Mucosa of descending colon (tissue), 3 donors: ENCODE measurements at regions not wholly inside any gene's neighbourhood (a gene's known extent, or its start where the extent isn't known, plus 50 kb on each side); places are given as distances from the start of the nearest gene placed in this dataset.

Source experiments
- ATAC-seq: fragments of 200-7000 bp; cut with Tn5 transposase; one replicate; pipeline ENCODE4 v1.9.1; 2020; ENCODE audit warnings: mild to moderate bottlenecking, moderate library complexity
- DNase-seq, 3 donors: peaks; one replicate each; pipeline ENCODE4 v3.0.0-alpha.2; 2020
- H3K36me3 ChIP-seq: fragments of 200-600 bp; one replicate; pipeline ENCODE4 v1.8.0; 2021; ENCODE audit warnings: low read depth, mild to moderate bottlenecking
- H3K4me1 ChIP-seq: fragments of 200-600 bp; one replicate; pipeline ENCODE4 v1.8.0; 2021; ENCODE audit warnings: low read depth, mild to moderate bottlenecking
- H3K4me3 ChIP-seq: fragments of 200-600 bp; one replicate; pipeline ENCODE4 v1.8.0; 2021; ENCODE audit warnings: mild to moderate bottlenecking
- H3K9me3 ChIP-seq: fragments of 200-600 bp; one replicate; pipeline ENCODE4 v1.8.0; 2021; ENCODE audit warnings: mild to moderate bottlenecking
- intact Hi-C, 2 donors: fragments of 100-400 bp; cut with DNase I in 1 of 2; cut with micrococcal nuclease in 1 of 2; formaldehyde crosslinking; loops; one replicate each; pipeline versions ENCODE4 v1.11.0 to v1.11.1; 2022; cut with DNase I, micrococcal nuclease
- TF ChIP-seq, protein P1 (sequence below): fragments of 200-600 bp; IDR thresholded peaks from one replicate; pipeline ENCODE4 v1.8.0; 2022; ENCODE audit warnings: antibody characterized with exemption, mild to moderate bottlenecking
- donor health status: DM: no; HTN: no; CAD: no; lungs with moderate emphysema.
- donor health status: DM: no; HTN: no; CAD: no.
- donor health status: DM: no; HTN: yes; CAD: no.

DNA sequence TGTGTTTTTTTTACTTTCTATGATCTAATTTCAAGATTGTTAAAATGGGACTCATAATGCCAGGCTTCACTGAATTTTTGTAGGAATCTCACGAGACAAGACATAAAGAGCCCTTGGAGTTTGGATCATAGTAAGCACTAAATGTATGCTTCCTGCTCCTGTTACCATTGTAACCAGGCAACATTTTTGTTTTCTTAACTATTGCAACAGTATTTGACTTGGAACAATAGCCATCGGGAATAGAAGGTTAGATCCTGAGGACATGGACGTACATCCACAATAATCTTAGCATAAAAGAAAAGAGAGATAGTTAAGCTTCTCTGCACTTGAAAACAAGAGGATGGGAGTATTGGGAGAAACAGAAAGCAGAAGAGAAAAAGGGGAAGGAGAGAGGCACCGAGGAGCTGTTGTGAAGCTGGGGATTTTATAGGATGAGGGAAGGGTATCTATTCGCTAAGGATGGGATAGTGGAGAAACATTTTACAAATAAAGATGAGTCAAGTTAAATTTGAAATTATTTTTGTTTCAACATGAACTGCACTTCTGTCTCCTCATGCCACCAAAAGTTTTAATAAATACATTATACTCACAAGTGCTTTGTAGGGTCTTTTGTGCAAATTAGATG, 131.4 kb downstream of the TMCO5A start:
- Histone ChIP-seq H3K4me1 (peaks cover 15% of the 10 kb centered on the region), H3K9me3 (no peaks in the 10 kb centered on the region), H3K36me3 (no peaks in the 10 kb centered on the region), H3K4me3 (no peak overlapping the region)
- ATAC-seq (peak; percentile 25), DNase-seq (no peak)
- TF ChIP-seq, protein P1, sequence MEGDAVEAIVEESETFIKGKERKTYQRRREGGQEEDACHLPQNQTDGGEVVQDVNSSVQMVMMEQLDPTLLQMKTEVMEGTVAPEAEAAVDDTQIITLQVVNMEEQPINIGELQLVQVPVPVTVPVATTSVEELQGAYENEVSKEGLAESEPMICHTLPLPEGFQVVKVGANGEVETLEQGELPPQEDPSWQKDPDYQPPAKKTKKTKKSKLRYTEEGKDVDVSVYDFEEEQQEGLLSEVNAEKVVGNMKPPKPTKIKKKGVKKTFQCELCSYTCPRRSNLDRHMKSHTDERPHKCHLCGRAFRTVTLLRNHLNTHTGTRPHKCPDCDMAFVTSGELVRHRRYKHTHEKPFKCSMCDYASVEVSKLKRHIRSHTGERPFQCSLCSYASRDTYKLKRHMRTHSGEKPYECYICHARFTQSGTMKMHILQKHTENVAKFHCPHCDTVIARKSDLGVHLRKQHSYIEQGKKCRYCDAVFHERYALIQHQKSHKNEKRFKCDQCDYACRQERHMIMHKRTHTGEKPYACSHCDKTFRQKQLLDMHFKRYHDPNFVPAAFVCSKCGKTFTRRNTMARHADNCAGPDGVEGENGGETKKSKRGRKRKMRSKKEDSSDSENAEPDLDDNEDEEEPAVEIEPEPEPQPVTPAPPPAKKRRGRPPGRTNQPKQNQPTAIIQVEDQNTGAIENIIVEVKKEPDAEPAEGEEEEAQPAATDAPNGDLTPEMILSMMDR: no peak
- intact Hi-C loops: loop anchor here in 1 of 2 donors (5.0 kb wide), 1 partner anchor 186 kb away; the partner anchor contains the start of gene SPRED1

- TF ChIP-seq, protein P1: no peak
- no peak for DNase-seq
- H3K9me3 ChIP-seq: no peaks in the 10 kb centered on the region
Observed at GRCh38 chr15:38066612-38067011, 132.2 kb downstream of the TMCO5A start.

DNA sequence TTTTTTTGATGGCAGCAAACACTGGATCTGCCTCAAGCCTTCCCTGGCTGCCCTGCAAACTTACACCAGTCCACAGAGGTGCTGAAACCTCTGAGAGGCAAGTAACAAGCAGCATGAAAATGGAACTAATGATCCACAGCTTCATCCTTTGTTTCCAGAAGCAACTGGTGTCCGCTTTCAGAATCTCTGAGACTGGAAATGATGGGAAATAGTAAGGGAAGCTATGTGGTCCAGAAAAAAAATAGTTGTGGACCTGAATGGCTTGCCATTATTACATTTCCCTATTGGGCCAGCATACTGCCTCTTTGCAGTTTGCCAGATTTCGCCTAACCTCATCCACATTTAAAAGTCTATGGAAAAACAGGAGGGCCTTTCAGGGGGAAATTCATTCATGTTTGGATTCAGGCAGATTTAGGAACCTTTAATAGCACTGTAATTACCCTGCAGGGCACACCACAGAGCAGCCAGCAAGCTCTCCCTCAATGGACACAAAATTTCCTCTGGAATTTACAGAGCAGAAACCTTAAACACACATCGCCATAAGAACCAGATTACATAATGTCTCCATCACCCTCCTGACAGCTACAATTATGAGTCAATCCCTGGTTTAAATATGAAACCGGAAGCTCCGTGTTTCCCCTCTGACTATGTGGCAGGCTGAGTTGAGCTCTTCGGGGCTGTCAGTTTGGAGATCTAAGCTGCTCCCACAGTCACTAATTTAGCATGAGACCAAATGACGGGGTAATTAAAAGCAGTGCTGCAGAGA, 134.4 kb downstream of the TMCO5A start:
- Histone ChIP-seq H3K4me1 (peaks cover 33% of the 10 kb centered on the region), H3K9me3 (no peaks in the 10 kb centered on the region), H3K4me3 (no peak overlapping the region), H3K36me3 (no peaks in the 10 kb centered on the region)
- DNase-seq: peak in 1 of 3 donors; percentile 49
- intact Hi-C loops: loop anchor here in 1 of 2 donors (5.0 kb wide), 1 partner anchor 183 kb away; the partner anchor contains the start of gene SPRED1
- peak; percentile 59 for ATAC-seq
- TF ChIP-seq, protein P1: no peak

More at GRCh38 chr15:38066612-38067011, 132.2 kb downstream of the TMCO5A start:
- no peaks in the 10 kb centered on the region for H3K36me3 ChIP-seq
- H3K4me1 ChIP-seq: peaks cover 21% of the 10 kb centered on the region
- ATAC-seq: no peak
- no peak overlapping the region for H3K4me3 ChIP-seq
- intact Hi-C loops: loop anchor here in 1 of 2 donors (5.0 kb wide), 1 partner anchor 186 kb away; the partner anchor contains the start of gene SPRED1

- intact Hi-C loops: loop anchor here in 1 of 2 donors (5.0 kb wide), 1 partner anchor 183 kb away; the partner anchor contains the start of gene SPRED1
- no peaks in the 10 kb centered on the region for H3K36me3 ChIP-seq
- H3K4me1 ChIP-seq: peaks cover 37% of the 10 kb centered on the region
- H3K4me3 ChIP-seq: no peak overlapping the region
- TF ChIP-seq, protein P1: no peak
- DNase-seq (peak; percentile 74 to 80 (median 75)), ATAC-seq (peak; percentile 78)
- no peaks in the 10 kb centered on the region for H3K9me3 ChIP-seq
Observed at GRCh38 chr15:38069511-38070011, 135.1 kb downstream of the TMCO5A start.

GRCh38 chr15:38070778-38071177, 136.3 kb downstream of the TMCO5A start:
- Histone ChIP-seq H3K36me3 (no peaks in the 10 kb centered on the region), H3K4me3 (no peak overlapping the region), H3K4me1 (peaks cover 37% of the 10 kb centered on the region), H3K9me3 (no peaks in the 10 kb centered on the region)
- DNase-seq (peak in 1 of 3 donors; percentile 31), ATAC-seq (no peak)
- TF ChIP-seq, protein P1: no peak
- intact Hi-C loops: no loop called here
